ENCODE measurements at regions not wholly inside any gene's neighbourhood (a gene's known extent, or its start where the extent isn't known, plus 50 kb on each side); places are given as distances from the start of the nearest gene placed in this dataset.
"Not testable (repeated sequence)": the region's sequence is repeated elsewhere in the genome, so short reads cannot be mapped to it uniquely, and the experiment has no call there.

DNA sequence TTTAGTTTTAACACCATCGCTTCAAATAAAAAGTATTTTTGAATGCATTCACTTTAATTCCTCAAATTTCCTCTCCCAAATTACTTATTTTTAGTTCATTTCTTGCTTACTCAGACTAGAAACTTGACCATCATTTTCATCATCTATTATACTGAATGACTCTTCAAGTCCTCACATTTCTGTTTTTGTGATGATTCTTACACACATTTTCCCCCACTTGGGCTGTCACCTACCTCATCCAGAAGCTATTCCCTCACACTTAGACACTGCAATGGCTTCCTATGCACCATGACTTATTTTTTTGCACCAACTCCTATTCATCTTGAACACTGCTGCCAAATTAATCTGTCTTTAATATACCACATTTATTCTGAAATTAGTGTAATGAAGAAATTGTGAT, 239.6 kb upstream of the DUSP10 start:
- Histone ChIP-seq H3K27me3 (ENCODE audit: control insufficient read depth, insufficient read depth, low read length) (no peaks in the 10 kb centered on the region), H3K9me3 (ENCODE audit: control insufficient read depth, low read depth, low read length) (no peaks in the 10 kb centered on the region), H3K36me3 (ENCODE audit: control insufficient read depth, insufficient read depth, low read length) (no peaks in the 10 kb centered on the region), H3K4me1 (ENCODE audit: control insufficient read depth, insufficient read depth, low read length) (no peaks in the 10 kb centered on the region), H3K27ac (ENCODE audit: low read length) (no peak overlapping the region), H3K4me3 (ENCODE audit: low read length) (no peak overlapping the region)
- DNase-seq, result no peak
- WGBS (ENCODE audit: insufficient coverage, low lambda C conversion rate), result 100% methylated on average over 1 of the region's 1 CpG

GRCh38 chr1:221979444-221980032, 237.6 kb upstream of the DUSP10 start:
- H3K4me1 ChIP-seq (ENCODE audit: control insufficient read depth, insufficient read depth, low read length), result no peaks in the 10 kb centered on the region
- no peak overlapping the region for H3K4me3 ChIP-seq (ENCODE audit: low read length)

GRCh38 chr1:221978631-221979334, 236.9 kb upstream of the DUSP10 start:
- H3K36me3 ChIP-seq (ENCODE audit: control insufficient read depth, insufficient read depth, low read length); H3K4me3 ChIP-seq (ENCODE audit: low read length); H3K4me1 ChIP-seq (ENCODE audit: control insufficient read depth, insufficient read depth, low read length); H3K27ac ChIP-seq (ENCODE audit: low read length); H3K9me3 ChIP-seq (ENCODE audit: control insufficient read depth, low read depth, low read length); DNase-seq; H3K27me3 ChIP-seq (ENCODE audit: control insufficient read depth, insufficient read depth, low read length): not testable (repeated sequence)
- WGBS (ENCODE audit: insufficient coverage, low lambda C conversion rate), result 100% methylated on average over 1 of the region's 9 CpGs

More at GRCh38 chr1:221979444-221980032, 237.6 kb upstream of the DUSP10 start:
- DNase-seq, result no peak
- H3K36me3 ChIP-seq (ENCODE audit: control insufficient read depth, insufficient read depth, low read length), result no peaks in the 10 kb centered on the region
- H3K27me3 ChIP-seq (ENCODE audit: control insufficient read depth, insufficient read depth, low read length), result no peaks in the 10 kb centered on the region
- no peaks in the 10 kb centered on the region for H3K9me3 ChIP-seq (ENCODE audit: control insufficient read depth, low read depth, low read length)
- H3K27ac ChIP-seq (ENCODE audit: low read length), result no peak overlapping the region

GRCh38 chr1:221973787-221974186, 231.9 kb upstream of the DUSP10 start:
- H3K4me1 ChIP-seq (ENCODE audit: control insufficient read depth, insufficient read depth, low read length); H3K27ac ChIP-seq (ENCODE audit: low read length); DNase-seq; H3K36me3 ChIP-seq (ENCODE audit: control insufficient read depth, insufficient read depth, low read length); H3K9me3 ChIP-seq (ENCODE audit: control insufficient read depth, low read depth, low read length); H3K4me3 ChIP-seq (ENCODE audit: low read length); H3K27me3 ChIP-seq (ENCODE audit: control insufficient read depth, insufficient read depth, low read length): not testable (repeated sequence)
- no CpG with 5 or more reads among the region's 3 CpGs for WGBS (ENCODE audit: insufficient coverage, low lambda C conversion rate)

DNA sequence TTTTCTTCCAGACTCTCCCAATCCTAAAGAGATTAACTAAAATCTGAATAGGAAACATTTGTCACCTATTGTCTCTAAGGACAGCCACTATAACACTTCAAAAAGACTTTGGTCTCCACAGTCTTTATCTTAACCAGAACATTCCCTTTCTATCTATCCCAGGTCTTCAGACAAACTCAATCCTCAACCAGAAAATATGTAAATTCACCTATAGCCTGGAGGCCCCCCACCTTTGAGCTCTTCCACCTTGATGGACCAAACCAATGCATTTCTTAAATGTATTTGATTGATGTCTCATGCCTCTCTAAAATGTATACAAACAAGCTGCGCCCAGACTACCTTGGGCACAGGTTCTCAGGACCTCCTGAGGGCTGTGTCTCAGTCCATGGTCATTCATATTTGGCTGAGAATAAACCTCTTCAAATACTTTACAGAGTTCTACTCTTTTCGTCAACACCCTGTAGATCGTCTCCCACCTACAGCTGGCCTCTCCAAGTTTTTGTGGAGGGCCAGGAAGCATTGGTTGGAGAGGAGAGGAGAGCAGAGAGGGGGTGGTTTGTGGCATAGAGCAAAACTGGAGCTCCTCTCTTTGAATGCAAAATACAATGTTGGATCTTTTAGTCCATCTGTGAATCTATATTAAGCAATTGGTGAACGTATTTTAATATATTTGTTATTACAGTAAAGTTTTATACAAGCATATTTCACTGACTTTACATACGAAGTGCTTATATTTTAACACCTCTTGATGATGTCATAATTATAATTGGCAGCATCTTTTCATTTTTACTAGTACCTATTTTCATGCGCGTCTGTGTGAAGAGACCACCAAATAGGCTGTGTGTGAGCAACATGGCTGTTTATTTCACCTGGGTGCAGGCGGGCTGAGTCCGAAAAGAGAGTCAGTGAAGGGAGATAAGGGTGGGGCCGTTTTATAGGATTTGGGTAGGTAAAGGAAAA, 230.7 kb upstream of the DUSP10 start:
- H3K9me3 ChIP-seq (ENCODE audit: control insufficient read depth, low read depth, low read length), result no peaks in the 10 kb centered on the region
- DNase-seq, result no peak
- H3K4me1 ChIP-seq (ENCODE audit: control insufficient read depth, insufficient read depth, low read length), result no peaks in the 10 kb centered on the region
- no peaks in the 10 kb centered on the region for H3K36me3 ChIP-seq (ENCODE audit: control insufficient read depth, insufficient read depth, low read length)
- no peak overlapping the region for H3K4me3 ChIP-seq (ENCODE audit: low read length)
- WGBS (ENCODE audit: insufficient coverage, low lambda C conversion rate), result 100% methylated on average over 2 of the region's 10 CpGs
- H3K27me3 ChIP-seq (ENCODE audit: control insufficient read depth, insufficient read depth, low read length), result no peaks in the 10 kb centered on the region
- H3K27ac ChIP-seq (ENCODE audit: low read length), result no peak overlapping the region

- no CpG with 5 or more reads among the region's 8 CpGs for WGBS (ENCODE audit: insufficient coverage, low lambda C conversion rate)
- H3K4me3 ChIP-seq (ENCODE audit: low read length); DNase-seq; H3K36me3 ChIP-seq (ENCODE audit: control insufficient read depth, insufficient read depth, low read length); H3K4me1 ChIP-seq (ENCODE audit: control insufficient read depth, insufficient read depth, low read length); H3K27ac ChIP-seq (ENCODE audit: low read length); H3K27me3 ChIP-seq (ENCODE audit: control insufficient read depth, insufficient read depth, low read length); H3K9me3 ChIP-seq (ENCODE audit: control insufficient read depth, low read depth, low read length): not testable (repeated sequence)
These were observed 229.1 kb upstream of the DUSP10 start for GRCh38 chr1:221971035-221971434.

DNA sequence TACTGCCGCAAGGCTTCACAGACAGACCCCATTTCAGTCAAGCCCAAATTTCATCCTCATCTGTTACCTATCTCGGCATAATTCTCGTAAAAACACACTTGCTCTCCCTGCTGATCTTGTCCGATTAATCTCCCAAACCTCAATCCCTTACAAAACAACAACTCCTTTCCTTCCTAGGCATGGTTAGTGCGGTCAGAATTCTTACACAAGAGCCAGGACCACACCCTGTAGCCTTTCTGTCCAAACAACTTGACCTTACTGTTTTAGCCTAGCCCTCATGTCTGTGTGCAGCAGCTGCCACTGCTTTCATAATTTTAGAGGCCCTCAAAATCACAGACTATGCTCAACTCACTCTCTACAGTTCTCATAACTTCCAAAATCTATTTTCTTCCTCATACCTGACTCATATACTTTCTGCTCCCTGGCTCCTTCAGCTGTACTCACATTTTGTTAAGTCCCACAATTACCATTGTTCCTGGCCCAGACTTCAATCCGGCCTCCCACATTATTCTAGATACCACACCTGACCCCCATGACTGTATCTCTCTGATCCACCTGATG, 227.5 kb upstream of the DUSP10 start:
- H3K9me3 ChIP-seq (ENCODE audit: control insufficient read depth, low read depth, low read length); H3K27me3 ChIP-seq (ENCODE audit: control insufficient read depth, insufficient read depth, low read length); DNase-seq; H3K27ac ChIP-seq (ENCODE audit: low read length); H3K4me1 ChIP-seq (ENCODE audit: control insufficient read depth, insufficient read depth, low read length); H3K4me3 ChIP-seq (ENCODE audit: low read length); H3K36me3 ChIP-seq (ENCODE audit: control insufficient read depth, insufficient read depth, low read length): not testable (repeated sequence)
- 100% methylated on average over 4 of the region's 6 CpGs for WGBS (ENCODE audit: insufficient coverage, low lambda C conversion rate)

DNA sequence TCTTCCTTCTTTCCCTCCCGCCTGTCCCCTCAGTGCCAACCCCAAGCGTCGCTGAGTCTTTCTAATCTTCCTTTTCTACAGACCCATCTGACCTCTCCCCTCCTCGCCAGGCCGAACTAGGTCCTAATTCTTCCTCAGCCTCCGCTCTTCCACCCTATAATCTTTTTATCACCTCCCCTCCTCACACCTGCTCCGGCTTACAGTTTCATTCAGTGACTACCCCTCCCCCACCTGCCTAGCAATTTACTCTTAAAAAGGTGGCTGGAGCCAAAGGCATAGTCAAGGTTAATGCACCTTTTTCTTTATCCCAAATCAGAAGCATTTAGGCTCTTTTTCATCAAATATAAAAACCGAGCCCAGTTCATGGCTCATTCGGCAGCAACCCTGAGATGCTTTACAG, 225.6 kb upstream of the DUSP10 start:
- H3K36me3 ChIP-seq (ENCODE audit: control insufficient read depth, insufficient read depth, low read length); H3K4me3 ChIP-seq (ENCODE audit: low read length); H3K4me1 ChIP-seq (ENCODE audit: control insufficient read depth, insufficient read depth, low read length); DNase-seq; H3K27me3 ChIP-seq (ENCODE audit: control insufficient read depth, insufficient read depth, low read length); H3K27ac ChIP-seq (ENCODE audit: low read length); H3K9me3 ChIP-seq (ENCODE audit: control insufficient read depth, low read depth, low read length): not testable (repeated sequence)
- WGBS (ENCODE audit: insufficient coverage, low lambda C conversion rate), result 58% methylated on average over 2 of the region's 9 CpGs

GRCh38 chr1:221966888-221967287, 225.0 kb upstream of the DUSP10 start:
- not testable (repeated sequence) for H3K9me3 ChIP-seq (ENCODE audit: control insufficient read depth, low read depth, low read length); H3K4me1 ChIP-seq (ENCODE audit: control insufficient read depth, insufficient read depth, low read length); H3K4me3 ChIP-seq (ENCODE audit: low read length); H3K27ac ChIP-seq (ENCODE audit: low read length); H3K27me3 ChIP-seq (ENCODE audit: control insufficient read depth, insufficient read depth, low read length); DNase-seq; H3K36me3 ChIP-seq (ENCODE audit: control insufficient read depth, insufficient read depth, low read length)
- WGBS (ENCODE audit: insufficient coverage, low lambda C conversion rate), result 100% methylated on average over 3 of the region's 7 CpGs

- WGBS (ENCODE audit: insufficient coverage, low lambda C conversion rate), result no CpG with 5 or more reads among the region's 6 CpGs
- not testable (repeated sequence) for H3K27me3 ChIP-seq (ENCODE audit: control insufficient read depth, insufficient read depth, low read length); DNase-seq; H3K27ac ChIP-seq (ENCODE audit: low read length); H3K9me3 ChIP-seq (ENCODE audit: control insufficient read depth, low read depth, low read length); H3K4me1 ChIP-seq (ENCODE audit: control insufficient read depth, insufficient read depth, low read length); H3K4me3 ChIP-seq (ENCODE audit: low read length); H3K36me3 ChIP-seq (ENCODE audit: control insufficient read depth, insufficient read depth, low read length)
These were observed 224.0 kb upstream of the DUSP10 start for GRCh38 chr1:221965891-221966290.
